HG03045 (cell line): ENCODE measurements at regions not wholly inside any gene's neighbourhood (a gene's known extent, or its start where the extent isn't known, plus 50 kb on each side); places are given as distances from the start of the nearest gene placed in this dataset.

Experiments used
- ATAC-seq: cut with Tn5 transposase; IDR thresholded peaks from one replicate; pipeline ENCODE4 v1.9.1; 2021; ENCODE audit warnings: mild to moderate bottlenecking, moderate library complexity; ENCODE audit not compliant: unreplicated experiment

DNA sequence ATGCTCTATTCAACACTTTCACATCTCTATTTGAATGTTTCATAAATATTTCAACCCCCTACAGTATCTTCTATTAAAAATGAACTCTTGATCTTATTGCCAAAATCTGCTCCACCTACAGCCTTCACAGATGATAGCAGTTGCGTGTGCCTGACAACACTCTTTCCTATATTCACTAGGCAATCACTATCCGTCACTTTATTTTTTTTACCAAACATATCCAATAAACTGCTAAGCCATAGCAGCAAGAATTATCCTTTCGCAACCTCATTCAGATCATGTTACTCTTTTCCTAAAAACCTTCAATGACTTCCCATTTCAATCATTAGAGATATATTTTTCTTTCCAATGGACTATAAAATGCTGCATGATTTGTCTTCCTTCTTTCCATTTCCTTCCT, 629.8 kb upstream of the PCDH9 start:
- no peak for ATAC-seq

DNA sequence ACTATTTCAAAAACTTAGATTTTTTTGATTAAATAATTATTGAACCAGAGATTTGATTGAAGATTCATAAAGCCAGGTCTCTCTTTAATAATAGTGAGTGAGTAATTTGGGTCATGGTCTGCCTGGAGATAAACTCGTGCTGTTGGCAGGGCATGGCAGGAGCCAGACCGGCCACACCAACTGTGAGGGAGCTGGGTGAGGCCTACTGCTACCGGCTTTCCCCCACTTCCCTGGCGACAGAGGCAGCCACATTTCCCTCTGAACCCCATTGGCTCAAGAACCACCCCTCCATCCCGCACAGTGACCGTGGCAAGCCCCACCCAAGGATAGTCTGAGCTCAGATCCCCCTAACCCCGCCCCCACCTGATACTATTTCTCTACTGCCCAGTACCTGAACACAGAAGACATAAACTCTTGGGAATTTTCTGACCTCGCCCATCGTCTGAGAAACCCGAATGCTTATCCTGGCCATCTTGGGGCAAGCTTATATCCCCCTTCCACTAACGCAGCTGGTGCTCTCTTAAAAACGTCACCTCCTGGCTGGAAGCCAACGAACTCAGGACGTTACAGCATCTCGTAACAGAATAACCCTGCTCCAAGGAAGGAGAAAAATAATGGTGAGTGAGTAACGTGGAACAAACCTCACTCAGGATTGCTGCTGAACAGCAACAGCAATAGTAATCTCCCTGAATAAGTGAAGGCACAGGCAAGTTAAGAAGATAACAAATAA, 627.6 kb upstream of the PCDH9 start:
- no peak for ATAC-seq

- ATAC-seq = no peak
Measured at GRCh38 chr13:67856955-67857354, 626.8 kb upstream of the PCDH9 start.

DNA sequence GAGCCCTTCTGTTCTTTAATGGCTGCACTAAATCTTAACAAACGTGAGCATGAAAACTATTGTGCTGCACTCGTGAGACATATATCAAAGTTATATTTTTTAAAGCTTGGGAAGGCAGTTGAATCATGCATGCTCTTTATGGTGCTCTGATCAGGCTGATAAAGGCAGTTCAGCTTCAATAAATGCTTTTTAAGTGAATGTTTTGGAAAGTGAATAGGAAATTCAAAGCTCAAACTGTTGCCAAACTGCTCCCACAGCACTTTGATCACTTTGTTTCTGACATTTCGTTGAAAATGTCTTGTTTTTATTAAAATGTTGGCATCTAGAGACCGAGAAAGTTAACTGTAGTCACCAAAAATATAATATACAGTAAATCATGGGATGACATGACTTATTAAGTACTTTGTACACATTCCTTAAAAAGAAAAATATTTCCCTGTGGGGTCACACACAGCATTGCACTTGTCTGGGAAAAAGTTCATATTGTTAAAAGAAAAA, 625.7 kb upstream of the PCDH9 start:
- ATAC-seq = no peak

GRCh38 chr13:67854990-67855389, 624.9 kb upstream of the PCDH9 start:
- no peak for ATAC-seq

DNA sequence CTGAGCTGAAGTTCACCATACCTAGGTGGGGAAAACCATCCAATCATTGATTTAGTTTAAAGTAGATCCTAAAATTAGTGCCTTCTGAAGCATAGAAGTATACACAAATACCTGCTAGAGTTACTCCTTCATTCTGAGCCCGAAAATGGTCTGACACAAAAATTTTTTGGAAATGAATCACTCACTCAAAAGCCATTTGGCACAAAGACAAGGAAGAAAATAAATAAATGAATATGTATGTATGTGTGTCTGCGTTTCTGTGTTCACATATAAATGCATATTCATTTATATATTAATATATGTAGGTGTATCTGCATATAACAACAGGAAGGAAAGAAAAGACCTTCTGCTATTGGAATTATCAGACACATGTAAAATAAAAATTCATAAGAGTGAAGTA, 614.4 kb upstream of the PCDH9 start:
- ATAC-seq = no peak

DNA sequence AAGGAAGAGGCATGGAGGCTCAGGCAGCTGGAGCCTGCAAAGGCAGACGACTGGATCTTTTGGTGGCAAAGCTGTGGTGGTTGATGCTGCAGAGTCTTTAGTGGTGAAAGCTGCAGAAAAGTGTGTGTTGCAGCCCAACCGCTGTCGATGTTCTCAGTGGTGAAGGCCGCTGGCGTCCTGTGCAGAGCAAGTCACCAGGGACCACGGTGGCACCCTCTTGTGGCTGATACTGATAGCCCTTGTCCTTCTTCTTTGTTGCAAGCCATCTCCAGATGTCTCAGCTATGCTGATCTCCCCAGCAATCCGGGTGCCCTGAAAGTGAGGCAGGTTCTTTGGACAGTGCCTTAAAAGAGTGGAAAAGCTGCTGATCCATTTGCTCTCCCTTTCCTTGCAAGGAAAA, 610.9 kb upstream of the PCDH9 start:
- ATAC-seq = no peak

- no peak for ATAC-seq
Measured at GRCh38 chr13:67833564-67833963, 603.4 kb upstream of the PCDH9 start.

DNA sequence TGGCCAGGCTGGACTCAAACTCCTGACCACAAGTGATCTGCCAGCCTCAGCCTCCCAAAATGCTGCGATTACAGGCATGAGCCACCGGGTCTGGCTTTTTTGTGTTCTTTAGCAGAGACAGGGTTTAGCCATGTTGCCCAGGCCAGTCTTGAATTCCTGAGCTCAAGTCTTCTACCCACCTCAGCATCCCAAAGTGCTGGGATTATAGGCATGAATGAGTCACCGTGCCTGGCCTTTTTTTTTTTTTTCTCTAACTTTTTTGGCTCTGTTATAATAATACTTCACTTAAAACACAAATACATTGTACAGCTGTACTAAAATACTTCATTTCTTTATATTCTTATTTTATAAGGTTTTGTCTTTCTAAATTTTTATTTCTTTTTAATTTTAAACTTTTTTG, 599.5 kb upstream of the PCDH9 start:
- ATAC-seq = no peak

DNA sequence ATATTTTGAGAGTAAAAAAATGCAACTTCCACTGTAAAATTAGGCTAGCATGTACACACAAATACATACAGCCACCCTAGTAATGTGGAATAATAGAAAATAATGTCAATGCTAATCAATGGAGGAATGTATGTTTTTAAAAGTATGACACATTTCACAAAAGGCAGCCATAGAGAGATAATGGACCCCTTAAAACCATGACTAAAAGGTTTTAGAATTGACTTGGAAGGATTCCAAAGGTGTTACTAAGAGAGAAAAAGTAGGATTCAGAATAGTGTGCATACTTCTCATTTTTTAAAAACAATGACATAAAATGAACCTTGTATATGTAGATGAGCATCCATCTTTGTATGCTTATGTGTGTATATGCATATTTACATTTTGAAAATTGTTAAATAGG, 597.9 kb upstream of the PCDH9 start:
- no peak for ATAC-seq

DNA sequence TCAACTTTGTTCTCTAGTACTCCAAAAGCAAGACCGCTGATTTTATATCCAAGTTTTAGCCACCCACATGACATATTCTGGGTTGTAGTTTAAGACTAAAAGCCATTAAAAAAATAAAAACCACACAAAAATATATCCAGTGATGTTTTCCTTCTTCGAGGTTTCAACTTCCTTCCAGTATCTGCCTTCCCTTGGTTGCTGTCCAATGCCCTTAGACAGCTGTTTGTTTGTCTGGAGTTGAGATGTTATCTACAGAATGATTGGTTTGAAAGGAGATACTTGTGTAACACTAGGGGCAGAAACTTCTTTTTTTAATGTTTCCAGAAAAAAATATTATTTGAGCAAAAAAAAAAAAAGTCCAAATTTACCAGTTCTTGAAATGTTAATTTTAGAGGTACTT, 591.5 kb upstream of the PCDH9 start:
- ATAC-seq = no peak

DNA sequence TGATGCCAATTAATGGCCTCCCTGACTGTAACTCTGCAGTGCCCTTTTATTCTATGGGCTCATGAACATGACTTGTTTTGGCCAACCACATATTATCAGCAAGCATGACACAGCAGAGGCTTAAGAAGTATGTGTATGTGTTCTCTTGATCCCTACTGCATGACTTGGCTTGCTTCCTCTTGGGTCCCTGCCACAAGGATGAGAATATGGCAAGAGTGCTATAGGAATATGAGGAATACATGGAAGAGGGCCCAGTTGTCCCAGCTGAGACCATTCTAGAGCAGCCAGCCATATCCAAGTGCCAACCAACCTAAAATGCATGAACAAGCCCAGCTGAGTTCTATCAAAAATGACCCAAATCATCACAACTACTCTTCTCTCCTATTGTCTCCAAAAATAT, 576.7 kb upstream of the PCDH9 start:
- no peak for ATAC-seq

DNA sequence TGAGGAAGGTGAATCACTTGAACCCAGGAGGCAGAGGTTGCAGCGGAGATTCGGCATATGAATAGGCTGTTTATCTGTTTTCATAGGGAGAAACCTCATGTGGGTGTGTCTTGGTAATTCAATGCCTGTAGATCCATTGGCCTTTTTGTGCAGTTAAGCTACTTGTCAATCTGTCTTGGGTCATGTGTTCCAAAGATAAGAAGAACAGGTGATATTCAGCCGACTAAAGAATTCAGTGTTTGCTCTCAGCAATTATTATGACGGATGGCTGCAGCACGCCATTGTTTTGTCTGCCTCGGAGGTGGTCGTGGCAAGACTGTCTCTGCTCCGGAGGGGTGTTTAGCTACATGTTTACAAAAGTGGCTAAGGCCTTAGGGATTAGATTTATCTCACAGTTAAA, 573.0 kb upstream of the PCDH9 start:
- no peak for ATAC-seq

- no peak for ATAC-seq
Measured at GRCh38 chr13:67792151-67792676, 562.1 kb upstream of the PCDH9 start.

DNA sequence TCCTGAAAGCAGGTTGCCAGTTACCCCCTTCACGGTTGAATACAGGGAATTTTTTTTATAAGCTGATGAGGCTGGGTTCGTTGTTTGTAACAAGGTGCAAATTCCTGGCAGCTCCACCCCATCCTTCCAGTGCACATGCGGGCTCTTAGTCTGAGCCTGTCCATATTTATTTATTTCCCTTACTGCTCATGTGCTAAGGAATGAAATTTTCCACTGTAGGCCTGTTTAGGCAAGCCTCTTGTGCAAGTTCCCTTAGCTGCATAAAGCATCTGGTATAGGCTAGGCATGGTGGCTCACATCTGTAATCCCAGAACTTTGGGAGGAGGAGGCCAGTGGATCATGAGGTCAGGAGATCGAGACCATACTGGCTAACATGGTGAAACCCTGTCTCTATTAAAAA, 560.9 kb upstream of the PCDH9 start:
- ATAC-seq = no peak

DNA sequence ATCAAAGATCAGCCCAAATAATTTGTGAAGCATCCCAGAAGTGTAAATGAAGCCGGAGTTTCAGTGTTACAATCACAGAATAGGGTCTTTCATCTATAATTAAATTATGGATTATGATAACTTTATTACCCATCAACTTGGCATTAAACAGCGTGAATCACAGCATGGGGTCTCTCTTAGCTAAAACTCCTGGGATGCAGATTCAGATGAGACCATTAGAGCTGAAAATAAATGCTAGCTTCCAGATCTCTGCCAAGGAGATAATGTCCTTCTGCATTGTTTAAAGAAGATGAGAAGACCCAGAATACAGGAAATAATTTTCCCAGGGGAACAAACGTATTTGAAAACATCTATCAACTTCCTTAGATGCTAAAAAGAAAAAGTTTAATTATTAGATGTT, 546.0 kb upstream of the PCDH9 start:
- no peak for ATAC-seq

DNA sequence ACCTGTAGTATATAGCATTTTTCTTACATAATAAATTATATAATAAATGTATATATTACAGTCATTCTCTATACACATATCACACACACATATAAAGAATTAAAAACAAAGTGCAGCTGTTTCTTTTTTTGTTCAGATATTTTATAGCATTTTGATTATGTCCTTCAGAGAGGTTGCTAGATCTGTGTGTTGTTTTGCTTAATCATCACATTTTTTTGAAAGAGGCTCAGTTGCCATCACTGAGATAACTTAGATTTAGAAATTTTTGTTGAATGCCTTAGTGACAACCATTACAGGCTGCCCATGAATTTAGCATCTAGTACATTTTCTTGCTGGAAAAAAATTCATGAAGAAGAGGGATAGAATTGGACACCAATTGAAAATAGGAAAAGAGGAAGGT, 545.2 kb upstream of the PCDH9 start:
- no peak for ATAC-seq

DNA sequence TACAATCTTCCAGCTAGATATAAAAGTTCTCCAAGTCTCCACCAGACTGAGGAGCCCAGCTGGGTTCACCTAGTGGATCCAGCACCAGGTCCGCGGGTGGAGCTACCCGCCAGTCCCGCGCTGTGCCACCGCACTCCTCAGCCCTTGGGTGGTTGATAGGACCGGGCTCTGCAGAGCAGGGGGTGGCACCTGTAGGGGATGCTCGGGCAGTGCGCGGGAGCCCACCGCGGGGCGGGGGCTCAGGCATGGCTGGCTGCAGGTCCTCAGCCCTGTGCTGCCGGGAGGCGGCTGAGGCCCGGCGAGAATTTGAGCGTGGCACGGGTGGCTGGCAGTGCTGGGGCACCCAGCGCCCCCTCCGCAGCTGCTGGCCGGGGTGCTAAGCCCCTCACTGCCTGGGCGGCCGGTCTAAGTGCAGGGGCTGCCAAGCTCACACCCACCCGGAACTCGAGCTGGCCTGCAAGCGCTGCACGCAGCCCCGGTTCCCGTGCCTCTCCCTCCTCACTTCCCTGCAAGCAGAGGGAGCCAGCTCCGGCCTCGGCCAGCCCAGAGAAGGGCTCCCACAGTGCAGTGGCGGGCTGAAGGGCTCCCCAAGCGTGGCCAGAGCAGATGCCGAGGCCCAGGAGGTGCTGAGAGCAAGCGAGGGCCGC, 542.8 kb upstream of the PCDH9 start:
- no peak for ATAC-seq

DNA sequence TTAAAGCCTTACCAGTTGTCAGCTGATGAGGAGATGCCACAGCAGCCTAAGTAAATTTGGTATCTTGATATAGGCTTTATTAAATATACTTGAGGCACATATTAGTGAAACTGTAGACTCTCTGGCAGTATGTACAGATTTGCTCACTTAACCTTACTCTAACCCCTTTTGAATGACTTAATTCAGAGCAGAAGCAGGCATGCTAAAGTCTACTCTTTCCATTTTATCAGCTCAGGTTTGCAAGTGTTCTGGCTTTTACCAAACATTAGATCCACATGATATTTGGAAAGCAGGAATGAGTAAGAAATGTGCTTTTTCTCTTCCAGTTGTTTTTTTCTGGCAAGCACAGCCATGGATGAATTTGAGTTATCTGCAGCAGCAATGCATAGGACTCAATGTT, 541.0 kb upstream of the PCDH9 start:
- no peak for ATAC-seq

- ATAC-seq = no peak
Measured at GRCh38 chr13:67769987-67770341, 539.8 kb upstream of the PCDH9 start.

- no peak for ATAC-seq
Measured at GRCh38 chr13:67769063-67769986, 539.2 kb upstream of the PCDH9 start.
